Stimulated activated CD4-positive, alpha-beta T cell treated with anti-CD3 and anti-CD28 coated beads, Interleukin-15, amount 100 ng/mL, for 48 hours (primary cell): ENCODE measurements at regions not wholly inside any gene's neighbourhood (a gene's known extent, or its start where the extent isn't known, plus 50 kb on each side); places are given as distances from the start of the nearest gene placed in this dataset.
"Not testable (repeated sequence)": the region's sequence is repeated elsewhere in the genome, so short reads cannot be mapped to it uniquely, and the experiment has no call there.

Source experiments
- DNase-seq, 2 donors: peaks; one replicate each; pipeline ENCODE4 v3.0.0-alpha.2; 2020; ENCODE audit warnings: low read depth in 2 of 2

- no peak for DNase-seq
These were observed 52.7 kb upstream of the SERBP1 start for GRCh38 chr1:67482733-67483482.

GRCh38 chr1:67484492-67484891, 54.3 kb upstream of the SERBP1 start:
- no peak for DNase-seq

- no peak for DNase-seq
These were observed 55.0 kb upstream of the SERBP1 start for GRCh38 chr1:67485046-67485811.

GRCh38 chr1:67489643-67490042, 59.4 kb upstream of the SERBP1 start:
- DNase-seq: no peak

GRCh38 chr1:67491280-67491679, 61.1 kb upstream of the SERBP1 start:
- no peak for DNase-seq

GRCh38 chr1:67493148-67493547, 62.9 kb upstream of the SERBP1 start:
- DNase-seq: no peak

- DNase-seq: no peak
These were observed 65.1 kb upstream of the SERBP1 start for GRCh38 chr1:67495327-67495726.

- no peak for DNase-seq
These were observed 66.1 kb upstream of the SERBP1 start for GRCh38 chr1:67496329-67496728.

- DNase-seq: peak; percentile 83 to 85
These were observed 70.3 kb upstream of the SERBP1 start for GRCh38 chr1:67500413-67500959.

- no peak for DNase-seq
These were observed 73.8 kb upstream of the SERBP1 start for GRCh38 chr1:67503974-67504373.

- DNase-seq: not testable (repeated sequence)
These were observed 83.4 kb upstream of the SERBP1 start for GRCh38 chr1:67513392-67514294.

- no peak for DNase-seq
These were observed 84.1 kb upstream of the SERBP1 start for GRCh38 chr1:67514300-67514699.

- no peak for DNase-seq
These were observed 84.6 kb upstream of the SERBP1 start for GRCh38 chr1:67514786-67515185.

GRCh38 chr1:67515324-67516080, 85.3 kb upstream of the SERBP1 start:
- no peak for DNase-seq

- no peak for DNase-seq
These were observed 86.8 kb upstream of the SERBP1 start for GRCh38 chr1:67517046-67517445.

- no peak for DNase-seq
These were observed 91.8 kb upstream of the SERBP1 start for GRCh38 chr1:67522001-67522441.

GRCh38 chr1:67522793-67523192, 92.6 kb upstream of the SERBP1 start:
- no peak for DNase-seq

GRCh38 chr1:67524143-67525052, 94.2 kb upstream of the SERBP1 start:
- no peak for DNase-seq

GRCh38 chr1:67525053-67525760, 95.0 kb upstream of the SERBP1 start:
- no peak for DNase-seq
